ENCODE measurements at regions not wholly inside any gene's neighbourhood (a gene's known extent, or its start where the extent isn't known, plus 50 kb on each side); places are given as distances from the start of the nearest gene placed in this dataset.

DNA sequence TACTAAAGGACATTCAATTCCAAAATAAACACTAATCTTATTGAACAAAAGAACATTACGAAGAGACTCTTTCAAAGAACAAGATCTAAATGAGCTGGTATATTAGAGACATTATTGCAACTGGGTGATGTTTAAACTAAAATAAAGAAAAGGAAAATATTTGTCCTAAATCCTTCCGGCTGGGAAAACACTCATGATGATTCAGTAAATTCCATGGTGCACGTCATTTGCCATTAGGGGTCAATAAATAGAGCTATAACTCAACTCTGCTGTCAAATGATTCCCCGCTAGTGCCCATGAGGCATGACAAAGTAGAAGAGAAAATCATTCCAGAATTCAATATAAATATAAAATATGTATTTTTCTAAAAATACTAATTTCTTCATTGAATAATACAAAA, 565.5 kb upstream of the TUSC1 start:
- DNase-seq (ENCODE audit: low spot score) (no peak), ATAC-seq (no peak)
- Mint-ChIP-seq H3K27ac (no peak overlapping the region), H3K4me1 (no peaks in the 10 kb centered on the region), H3K36me3 (peaks cover 4% of the 10 kb centered on the region), H3K27me3 (ENCODE audit: low read depth) (no peaks in the 10 kb centered on the region), H3K4me3 (no peak overlapping the region), H3K9me3 (peaks cover 7% of the 10 kb centered on the region)
- ChIA-PET CTCF (no interaction called here), POLR2A (no interaction called here)
- TF ChIP-seq IRF2 (CRISPR knock-in tag; IDR thresholded peaks at IDR 0.05; ENCODE audit: borderline replicate concordance, low read depth) (no peak), ZNF671 (CRISPR knock-in tag; IDR thresholded peaks at IDR 0.05) (no peak), TP53 (CRISPR knock-in tag; IDR thresholded peaks at IDR 0.05) (no peak), MXD4 (CRISPR knock-in tag; IDR thresholded peaks at IDR 0.05; ENCODE audit: borderline replicate concordance) (no peak), CTCF (IDR thresholded peaks at IDR 0.05) (no peak)

DNA sequence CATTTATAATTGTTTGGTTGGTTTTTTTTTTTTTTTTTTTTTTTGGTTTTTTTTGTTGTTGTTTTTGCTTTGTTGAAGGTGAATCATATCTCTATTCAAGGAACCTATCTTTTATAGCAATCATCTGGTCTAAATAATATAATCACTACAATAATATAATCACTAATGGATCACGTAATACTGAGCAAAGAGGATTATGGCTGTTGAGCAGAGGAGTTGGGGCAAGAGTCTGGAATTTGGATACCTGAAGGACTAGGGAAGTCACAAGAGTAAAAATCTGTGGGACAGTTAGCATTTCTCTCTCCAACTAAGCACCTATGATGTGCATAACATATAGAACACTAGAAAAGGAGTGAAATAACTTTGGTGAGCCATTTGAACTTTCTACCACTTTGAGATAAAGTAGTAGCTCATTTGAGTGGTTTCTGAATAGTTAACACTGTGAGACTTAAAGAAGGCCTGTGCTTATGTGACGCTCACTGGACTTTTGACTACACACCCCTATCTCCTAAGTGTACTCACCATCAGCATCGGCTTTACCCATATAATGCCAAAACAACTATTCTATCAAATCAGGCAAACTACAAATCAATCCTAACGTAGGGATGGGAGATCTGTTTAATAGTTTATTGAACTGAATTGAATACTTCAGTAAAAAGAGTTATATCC, 564.9 kb upstream of the TUSC1 start:
- TF ChIP-seq TCF7 (CRISPR knock-in tag; IDR thresholded peaks at IDR 0.05; ENCODE audit: low read depth), result no peak
- no peak for TF ChIP-seq ZNF416 (CRISPR knock-in tag; IDR thresholded peaks at IDR 0.05)
- TF ChIP-seq ZNF138 (CRISPR knock-in tag; conservative IDR thresholded peaks at IDR 0.05), result no peak
- no peak for TF ChIP-seq ATF3 (CRISPR knock-in tag; conservative IDR thresholded peaks at IDR 0.05)
- no peak for TF ChIP-seq EMX1 (CRISPR knock-in tag; IDR thresholded peaks at IDR 0.05)
- TF ChIP-seq ZNF121 (CRISPR knock-in tag; IDR thresholded peaks at IDR 0.05), result no peak
- Mint-ChIP-seq H3K4me3 (no peak overlapping the region), H3K9me3 (peaks cover 1% of the 10 kb centered on the region; the same call in 1 of the 2 replicates), H3K27ac (no peak overlapping the region), H3K27me3 (ENCODE audit: low read depth) (no peaks in the 10 kb centered on the region), H3K36me3 (no peaks in the 10 kb centered on the region), H3K4me1 (no peaks in the 10 kb centered on the region)
- ATAC-seq, result no peak
- DNase-seq (ENCODE audit: low spot score), result no peak
- ChIA-PET CTCF (no interaction called here), POLR2A (no interaction called here)

DNA sequence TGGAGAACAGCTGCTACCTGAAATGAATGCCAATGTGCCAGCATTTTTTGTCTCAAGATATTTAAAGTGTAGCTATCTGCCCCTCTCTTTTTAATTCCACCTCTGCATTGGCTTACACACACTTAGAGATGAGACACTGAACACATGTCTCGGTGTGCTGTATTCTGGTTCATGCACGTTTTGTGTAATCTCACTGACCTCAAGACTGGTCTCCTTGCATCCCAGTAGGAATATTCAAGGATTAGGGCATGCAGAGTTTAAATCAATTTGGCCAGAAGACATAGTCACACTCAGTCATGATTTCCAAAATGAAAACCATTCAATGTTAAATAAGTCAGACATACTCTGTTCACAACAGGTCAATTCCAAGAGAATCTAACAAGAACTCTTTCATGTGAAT, 561.8 kb upstream of the TUSC1 start:
- Mint-ChIP-seq H3K27me3 (ENCODE audit: low read depth) (no peaks in the 10 kb centered on the region; the same call in 1 of the 2 replicates), H3K4me3 (no peak overlapping the region), H3K27ac (no peak overlapping the region), H3K9me3 (no peaks in the 10 kb centered on the region), H3K36me3 (no peaks in the 10 kb centered on the region), H3K4me1 (no peaks in the 10 kb centered on the region)
- ChIA-PET CTCF (no interaction called here), POLR2A (no interaction called here)
- no peak for DNase-seq (ENCODE audit: low spot score)
- no peak for TF ChIP-seq ZNF317 (CRISPR knock-in tag; IDR thresholded peaks at IDR 0.05; ENCODE audit: borderline replicate concordance, low read depth)
- no peak for ATAC-seq

GRCh38 chr9:26237256-26237655, 559.0 kb upstream of the TUSC1 start:
- DNase-seq (ENCODE audit: low spot score) (no peak), ATAC-seq (no peak)
- no peak for TF ChIP-seq CREB1 (CRISPR knock-in tag; IDR thresholded peaks at IDR 0.05)
- no peak for TF ChIP-seq FOXJ3 (CRISPR knock-in tag; IDR thresholded peaks at IDR 0.05; ENCODE audit: borderline replicate concordance)
- TF ChIP-seq, protein P1, sequence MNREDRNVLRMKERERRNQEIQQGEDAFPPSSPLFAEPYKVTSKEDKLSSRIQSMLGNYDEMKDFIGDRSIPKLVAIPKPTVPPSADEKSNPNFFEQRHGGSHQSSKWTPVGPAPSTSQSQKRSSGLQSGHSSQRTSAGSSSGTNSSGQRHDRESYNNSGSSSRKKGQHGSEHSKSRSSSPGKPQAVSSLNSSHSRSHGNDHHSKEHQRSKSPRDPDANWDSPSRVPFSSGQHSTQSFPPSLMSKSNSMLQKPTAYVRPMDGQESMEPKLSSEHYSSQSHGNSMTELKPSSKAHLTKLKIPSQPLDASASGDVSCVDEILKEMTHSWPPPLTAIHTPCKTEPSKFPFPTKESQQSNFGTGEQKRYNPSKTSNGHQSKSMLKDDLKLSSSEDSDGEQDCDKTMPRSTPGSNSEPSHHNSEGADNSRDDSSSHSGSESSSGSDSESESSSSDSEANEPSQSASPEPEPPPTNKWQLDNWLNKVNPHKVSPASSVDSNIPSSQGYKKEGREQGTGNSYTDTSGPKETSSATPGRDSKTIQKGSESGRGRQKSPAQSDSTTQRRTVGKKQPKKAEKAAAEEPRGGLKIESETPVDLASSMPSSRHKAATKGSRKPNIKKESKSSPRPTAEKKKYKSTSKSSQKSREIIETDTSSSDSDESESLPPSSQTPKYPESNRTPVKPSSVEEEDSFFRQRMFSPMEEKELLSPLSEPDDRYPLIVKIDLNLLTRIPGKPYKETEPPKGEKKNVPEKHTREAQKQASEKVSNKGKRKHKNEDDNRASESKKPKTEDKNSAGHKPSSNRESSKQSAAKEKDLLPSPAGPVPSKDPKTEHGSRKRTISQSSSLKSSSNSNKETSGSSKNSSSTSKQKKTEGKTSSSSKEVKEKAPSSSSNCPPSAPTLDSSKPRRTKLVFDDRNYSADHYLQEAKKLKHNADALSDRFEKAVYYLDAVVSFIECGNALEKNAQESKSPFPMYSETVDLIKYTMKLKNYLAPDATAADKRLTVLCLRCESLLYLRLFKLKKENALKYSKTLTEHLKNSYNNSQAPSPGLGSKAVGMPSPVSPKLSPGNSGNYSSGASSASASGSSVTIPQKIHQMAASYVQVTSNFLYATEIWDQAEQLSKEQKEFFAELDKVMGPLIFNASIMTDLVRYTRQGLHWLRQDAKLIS (CRISPR knock-in tag; IDR thresholded peaks at IDR 0.05; ENCODE audit: borderline replicate concordance), result no peak
- no peak for TF ChIP-seq ZNF263 (CRISPR knock-in tag; IDR thresholded peaks at IDR 0.05; ENCODE audit: low read depth)
- no peak for TF ChIP-seq E2F5 (CRISPR knock-in tag; IDR thresholded peaks at IDR 0.05)
- TF ChIP-seq PRRX2 (CRISPR knock-in tag; IDR thresholded peaks at IDR 0.05), result no peak
- no peak for TF ChIP-seq USF1 (CRISPR knock-in tag; IDR thresholded peaks at IDR 0.05)
- Mint-ChIP-seq H3K4me1 (no peaks in the 10 kb centered on the region), H3K27me3 (ENCODE audit: low read depth) (no peaks in the 10 kb centered on the region; the same call in 1 of the 2 replicates), H3K9me3 (no peaks in the 10 kb centered on the region), H3K4me3 (no peak overlapping the region), H3K27ac (no peak overlapping the region), H3K36me3 (no peaks in the 10 kb centered on the region)
- POLR2A ChIA-PET, result no interaction called here
- CTCF ChIA-PET, result no interaction called here
